Mesenchymal stem cell (in vitro differentiated cells and primary cell): ENCODE measurements at regions not wholly inside any gene's neighbourhood (a gene's known extent, or its start where the extent isn't known, plus 50 kb on each side); places are given as distances from the start of the nearest gene placed in this dataset.

Source experiments
- DNase-seq: peaks from one replicate; pipeline ENCODE4 v3.0.0-alpha.2; 2013
- H2AFZ ChIP-seq: one replicate; pipeline ENCODE4 v1.6.1; 2013; ENCODE audit warnings: low read depth, mild to moderate bottlenecking, control low read depth, inconsistent platforms, low read length, moderate library complexity
- H2AK5ac ChIP-seq: 2 replicates; pipeline ENCODE4 v1.6.1; 2013; ENCODE audit warnings: low read length, moderate library complexity, mild to moderate bottlenecking, inconsistent platforms; ENCODE audit not compliant: severe bottlenecking
- H2BK120ac ChIP-seq: one replicate; pipeline ENCODE4 v1.6.1; 2013; ENCODE audit warnings: low read depth, mild to moderate bottlenecking, inconsistent platforms, low read length, moderate library complexity
- H2BK12ac ChIP-seq, 2 experiments: one replicate each; pipeline ENCODE4 v1.6.1; 2013; ENCODE audit warnings: inconsistent platforms in 2 of 2, low read length in 2 of 2, mild to moderate bottlenecking in 2 of 2, moderate library complexity in 2 of 2, control low read depth in 1 of 2
- H2BK15ac ChIP-seq: one replicate; pipeline ENCODE4 v1.6.1; 2013; ENCODE audit warnings: mild to moderate bottlenecking, low read depth, inconsistent platforms; ENCODE audit not compliant: poor library complexity, severe bottlenecking
- H2BK5ac ChIP-seq: 2 replicates; pipeline ENCODE4 v1.6.1; 2013; ENCODE audit warnings: low read depth, mild to moderate bottlenecking, low read length, control low read depth, inconsistent platforms; ENCODE audit not compliant: poor library complexity, severe bottlenecking
- H3K14ac ChIP-seq, 2 experiments: one replicate each; pipeline ENCODE4 v1.6.1; 2013; ENCODE audit warnings: inconsistent platforms in 2 of 2, low read length in 2 of 2, control low read depth in 1 of 2, mild to moderate bottlenecking in 1 of 2, moderate library complexity in 1 of 2
- H3K18ac ChIP-seq, 2 experiments: one replicate each; pipeline ENCODE4 v1.6.1; 2013; ENCODE audit warnings: inconsistent platforms in 2 of 2, low read length in 2 of 2, control low read depth in 1 of 2, low read depth in 1 of 2, mild to moderate bottlenecking in 1 of 2
- H3K23ac ChIP-seq, 2 experiments: one replicate each; pipeline ENCODE4 v1.6.1; 2013; ENCODE audit warnings: inconsistent platforms in 2 of 2, low read length in 2 of 2, mild to moderate bottlenecking in 2 of 2, moderate library complexity in 2 of 2, control low read depth in 1 of 2
- H3K27ac ChIP-seq: 2 replicates; pipeline ENCODE4 v1.5.1; 2013; ENCODE audit warnings: mild to moderate bottlenecking, moderate library complexity, low read length, control low read depth, inconsistent platforms; ENCODE audit not compliant: poor library complexity, severe bottlenecking
- H3K27me3 ChIP-seq, 2 experiments: 2 replicates each; pipeline versions ENCODE4 v1.6.1 to v1.7.0; 2013; ENCODE audit warnings: low read length in 2 of 2, mild to moderate bottlenecking in 2 of 2, moderate library complexity in 2 of 2, control low read depth in 1 of 2, inconsistent platforms in 1 of 2; ENCODE audit not compliant: control insufficient read depth in 1 of 2, insufficient read depth in 1 of 2
- H3K36me3 ChIP-seq, 2 experiments: 2 replicates each; pipeline versions ENCODE4 v1.6.1 to v1.7.0; 2013; ENCODE audit warnings: low read length in 2 of 2, control low read depth in 1 of 2, inconsistent platforms in 1 of 2, low read depth in 1 of 2, mild to moderate bottlenecking in 1 of 2; ENCODE audit not compliant: insufficient read depth in 2 of 2, control insufficient read depth in 1 of 2
- H3K4ac ChIP-seq, 2 experiments: one replicate each; pipeline ENCODE4 v1.6.1; 2013; ENCODE audit warnings: inconsistent platforms in 2 of 2, low read length in 2 of 2, mild to moderate bottlenecking in 2 of 2, moderate library complexity in 2 of 2, control low read depth in 1 of 2, low read depth in 1 of 2
- H3K4me1 ChIP-seq: 2 replicates; pipeline ENCODE4 v1.6.1; 2013; ENCODE audit warnings: low read depth, low read length, control low read depth; ENCODE audit not compliant: control insufficient read depth, insufficient read depth
- H3K4me2 ChIP-seq: 2 replicates; pipeline ENCODE4 v1.6.1; 2013; ENCODE audit warnings: low read length, mild to moderate bottlenecking, inconsistent platforms; ENCODE audit not compliant: poor library complexity, severe bottlenecking
- H3K4me3 ChIP-seq, 2 experiments: 2 replicates each; pipeline versions ENCODE4 v1.5.1 to v1.7.0; 2013; ENCODE audit warnings: low read length in 2 of 2, mild to moderate bottlenecking in 2 of 2, control low read depth in 1 of 2, low read depth in 1 of 2; ENCODE audit not compliant: insufficient read depth in 1 of 2
- H3K79me1 ChIP-seq: replicated peaks from 2 replicates; pipeline ENCODE4 v1.6.1; 2013; ENCODE audit warnings: mild to moderate bottlenecking, control low read depth, low read length, inconsistent platforms; ENCODE audit not compliant: poor library complexity, severe bottlenecking
- H3K9ac ChIP-seq: 2 replicates; pipeline ENCODE4 v1.7.0; 2013; ENCODE audit warnings: mild to moderate bottlenecking, low read length, moderate library complexity
- H3K9me3 ChIP-seq: 2 replicates; pipeline ENCODE4 v1.7.0; 2013; ENCODE audit warnings: mild to moderate bottlenecking, low read length; ENCODE audit not compliant: control insufficient read depth
- H4K8ac ChIP-seq: one replicate; pipeline ENCODE4 v1.6.1; 2013; ENCODE audit warnings: inconsistent platforms, mild to moderate bottlenecking, low read length, moderate library complexity
- H4K91ac ChIP-seq: one replicate; pipeline ENCODE4 v1.6.1; 2013; ENCODE audit warnings: mild to moderate bottlenecking, low read length, inconsistent platforms
- WGBS: methylation state at CpG from one replicate; pipeline ENCODE4 v1.1.7; 2013; ENCODE audit warnings: mixed read lengths; 5-methylcytosine and 5-hydroxymethylcytosine counted together

DNA sequence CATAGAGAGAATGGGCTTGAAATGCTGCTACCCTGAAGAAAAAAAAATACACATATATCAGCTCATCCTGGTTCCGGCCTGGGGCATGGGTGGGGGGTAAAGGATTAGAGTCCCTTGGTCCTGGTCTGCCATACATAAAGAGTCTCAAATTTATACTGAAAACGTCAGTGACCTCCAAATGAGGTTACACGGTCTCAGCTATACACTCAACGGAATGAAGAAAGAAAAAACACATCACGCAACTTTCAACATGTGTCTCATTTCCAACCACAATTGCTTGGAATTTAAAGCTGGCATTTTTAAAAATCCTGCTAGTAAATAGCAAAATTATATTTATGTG, 612.8 kb downstream of the MCTP2 start:
- Histone ChIP-seq H2BK12ac (no peak overlapping the region), H3K36me3 (no peaks in the 10 kb centered on the region), H2AK5ac (no peak overlapping the region), H2BK15ac (no peak overlapping the region), H3K27ac (no peak overlapping the region), H3K79me1 (no peaks in the 10 kb centered on the region), H4K8ac (no peak overlapping the region), H3K9ac (no peak overlapping the region), H3K4ac (no peak overlapping the region), H3K4me2 (peak overlapping the region; percentile 86), H3K23ac (no peak overlapping the region), H3K14ac (no peak overlapping the region), H3K9me3 (peaks cover 12% of the 10 kb centered on the region), H2BK5ac (no peak overlapping the region), H3K4me1 (peaks cover 3% of the 10 kb centered on the region), H2BK120ac (no peak overlapping the region), H2AFZ (no peak overlapping the region), H3K27me3 (peaks cover 0 to 4% of the 10 kb centered on the region in 2 experiments), H3K18ac (no peak overlapping the region), H3K4me3 (no peak overlapping the region), H4K91ac (no peak overlapping the region)
- 62% methylated on average over 5 of the region's 5 CpGs for WGBS
- no peak for DNase-seq

DNA sequence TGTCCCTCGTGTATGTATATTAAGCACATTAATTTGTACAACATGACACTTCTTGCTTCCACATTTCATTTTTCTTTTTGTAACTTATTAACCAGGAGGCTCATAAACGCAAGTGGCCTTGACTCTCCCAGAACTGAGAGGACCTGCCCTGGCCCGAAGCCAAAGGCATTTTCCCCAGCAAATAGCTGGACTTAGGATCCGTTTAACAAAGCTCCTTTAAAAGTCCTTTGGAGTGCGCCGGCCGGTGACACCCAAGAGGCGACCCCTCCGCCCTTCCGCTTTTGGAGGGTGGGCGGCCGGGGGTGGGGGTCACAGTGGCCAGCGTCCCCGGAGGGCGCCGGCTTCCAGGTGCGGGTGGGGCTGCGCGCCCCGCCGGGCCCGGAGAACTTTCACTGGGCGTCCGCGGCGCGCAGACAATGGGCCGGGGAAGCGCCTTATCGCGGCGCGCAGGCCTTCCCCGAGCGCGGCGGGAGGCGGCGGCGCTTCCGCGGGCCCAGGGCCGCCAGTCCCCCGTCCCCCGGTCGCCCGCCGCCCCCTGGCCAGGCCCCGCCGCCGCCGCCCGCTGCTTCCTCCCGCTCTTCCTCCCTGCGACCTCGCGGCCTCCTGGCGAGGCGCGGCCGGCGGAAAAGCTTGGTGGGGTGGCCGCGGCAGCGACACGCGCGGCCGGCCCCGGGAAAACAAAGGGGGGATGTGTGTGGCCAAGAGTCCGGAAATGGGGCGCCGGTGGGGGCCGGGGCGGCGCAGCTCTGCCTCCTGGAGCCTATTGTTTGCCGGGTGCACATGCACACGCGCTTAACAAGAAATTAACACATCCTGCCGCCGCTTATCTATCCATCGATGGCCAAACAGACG, 613.4 kb downstream of the MCTP2 start:
- DNase-seq, result peak; percentile 43
- 4% methylated on average over 40 of the region's 83 CpGs for WGBS
- Histone ChIP-seq H3K27ac (no peak overlapping the region), H2BK120ac (peak overlapping the region; percentile 100), H3K4me3 (peak overlapping the region in 1 of 2 experiments; percentile 57), H2BK5ac (peak overlapping the region; percentile 57), H4K91ac (peak overlapping the region; percentile 92), H4K8ac (peak overlapping the region; percentile 96), H3K36me3 (no peaks in the 10 kb centered on the region), H3K18ac (peak overlapping the region; percentile 69 to 91), H2AK5ac (no peak overlapping the region), H3K23ac (no peak overlapping the region), H2BK12ac (peak overlapping the region; percentile 15 to 18), H2AFZ (peak overlapping the region; percentile 39), H3K4me1 (peaks cover 3% of the 10 kb centered on the region), H3K14ac (no peak overlapping the region), H3K79me1 (no peaks in the 10 kb centered on the region), H3K4ac (peak overlapping the region in 1 of 2 experiments; percentile 67), H3K27me3 (peaks cover 0 to 4% of the 10 kb centered on the region in 2 experiments), H2BK15ac (peak overlapping the region; percentile 23), H3K4me2 (peak overlapping the region; percentile 86), H3K9ac (peak overlapping the region; percentile 49), H3K9me3 (peaks cover 12% of the 10 kb centered on the region)

DNA sequence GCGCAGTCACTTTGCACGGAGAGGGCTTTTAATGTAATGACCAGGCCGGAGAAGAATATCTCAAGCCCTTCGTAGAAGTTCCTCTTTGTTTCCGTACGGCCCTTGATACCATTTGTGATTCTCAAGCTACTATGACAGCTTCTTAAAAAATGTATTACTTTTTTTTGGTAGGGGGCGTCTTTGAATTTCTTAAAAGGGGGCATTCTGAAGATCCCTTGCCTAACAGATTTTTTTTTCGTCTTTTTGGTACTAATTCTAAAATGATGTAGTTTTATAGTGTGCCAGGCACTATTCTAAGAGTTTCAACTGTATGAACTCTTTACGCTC, 614.0 kb downstream of the MCTP2 start:
- peaks cover 3% of the 10 kb centered on the region for H3K4me1 ChIP-seq

DNA sequence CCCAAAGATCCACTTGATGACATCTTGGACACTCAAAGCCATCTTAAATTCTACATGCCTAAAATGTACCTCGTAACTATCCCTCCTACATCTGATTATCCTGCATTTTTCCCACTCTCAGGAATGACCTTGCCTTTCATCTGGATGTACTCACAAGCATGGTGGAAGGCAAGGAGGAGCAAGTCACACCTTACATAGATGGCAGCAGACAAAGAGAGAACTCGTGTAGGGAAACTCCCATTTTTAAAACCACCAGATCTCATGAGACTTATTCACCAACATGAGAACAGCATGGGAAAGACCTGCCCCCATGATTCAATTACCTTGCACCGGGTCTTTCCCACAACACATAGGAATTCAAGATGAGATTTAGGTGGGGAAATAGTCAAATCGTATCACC, 616.0 kb downstream of the MCTP2 start:
- H3K14ac ChIP-seq, result no peak overlapping the region
- H2BK120ac ChIP-seq, result no peak overlapping the region
- H3K9ac ChIP-seq, result no peak overlapping the region
- no peak overlapping the region for H3K23ac ChIP-seq
- no peak for DNase-seq
- no peak overlapping the region for H3K4me2 ChIP-seq
- H3K27me3 ChIP-seq, result peaks cover 0 to 4% of the 10 kb centered on the region in 2 experiments
- H2AFZ ChIP-seq, result no peak overlapping the region
- WGBS, result 96% methylated on average over 4 of the region's 4 CpGs
- H4K91ac ChIP-seq, result no peak overlapping the region
- H2AK5ac ChIP-seq, result no peak overlapping the region
- no peak overlapping the region for H3K4ac ChIP-seq
- no peak overlapping the region for H3K4me3 ChIP-seq
- H3K27ac ChIP-seq, result no peak overlapping the region
- no peak overlapping the region for H3K18ac ChIP-seq
- no peaks in the 10 kb centered on the region for H3K79me1 ChIP-seq
- no peak overlapping the region for H2BK15ac ChIP-seq
- peaks cover 15% of the 10 kb centered on the region for H3K9me3 ChIP-seq
- no peak overlapping the region for H2BK5ac ChIP-seq
- peaks cover 3% of the 10 kb centered on the region for H3K4me1 ChIP-seq
- no peaks in the 10 kb centered on the region for H3K36me3 ChIP-seq
- no peak overlapping the region for H4K8ac ChIP-seq
- H2BK12ac ChIP-seq, result no peak overlapping the region

More for the DNA sequence above, 614.0 kb downstream of the MCTP2 start:
- Histone ChIP-seq H3K4me3 (peak overlapping the region in 1 of 2 experiments; percentile 57), H3K79me1 (no peaks in the 10 kb centered on the region), H3K27me3 (peaks cover 0 to 4% of the 10 kb centered on the region in 2 experiments), H3K4me2 (peak overlapping the region; percentile 86), H4K91ac (peak overlapping the region; percentile 92), H4K8ac (peak overlapping the region; percentile 96), H2AFZ (peak overlapping the region; percentile 39), H3K4ac (peak overlapping the region in 1 of 2 experiments; percentile 67), H3K36me3 (no peaks in the 10 kb centered on the region), H2BK12ac (peak overlapping the region in 1 of 2 experiments; percentile 18), H3K9me3 (peaks cover 12% of the 10 kb centered on the region), H3K14ac (no peak overlapping the region), H2BK5ac (no peak overlapping the region), H2BK15ac (no peak overlapping the region), H3K27ac (no peak overlapping the region), H2BK120ac (no peak overlapping the region), H2AK5ac (no peak overlapping the region), H3K9ac (peak overlapping the region; percentile 49), H3K23ac (no peak overlapping the region), H3K18ac (peak overlapping the region; percentile 69 to 91)
- DNase-seq, result no peak
- WGBS, result 17% methylated on average over 7 of the region's 9 CpGs
